Nephron (organoid): ENCODE measurements at regions not wholly inside any gene's neighbourhood (a gene's known extent, or its start where the extent isn't known, plus 50 kb on each side); places are given as distances from the start of the nearest gene placed in this dataset.
"Not testable (repeated sequence)": the region's sequence is repeated elsewhere in the genome, so short reads cannot be mapped to it uniquely, and the experiment has no call there.

Experiments
- H3K27ac Mint-ChIP-seq, 3 experiments: 2 replicates each; pipeline ENCODE4 v1.8.0; 2020; ENCODE audit warnings: mixed read lengths in 3 of 3, mild to moderate bottlenecking in 2 of 3, moderate library complexity in 1 of 3
- H3K27me3 Mint-ChIP-seq: 2 replicates; pipeline ENCODE4 v1.8.0; 2021; ENCODE audit warnings: low read depth, mild to moderate bottlenecking, moderate library complexity, mixed read lengths
- H3K36me3 Mint-ChIP-seq: 2 replicates; pipeline ENCODE4 v1.8.0; 2020; ENCODE audit warnings: low read depth, mixed read lengths
- H3K4me1 Mint-ChIP-seq: 2 replicates; pipeline ENCODE4 v1.8.0; 2020; ENCODE audit warnings: mixed read lengths
- H3K4me3 Mint-ChIP-seq, 3 experiments: 2 replicates each; pipeline ENCODE4 v1.8.0; 2020; ENCODE audit warnings: mild to moderate bottlenecking in 3 of 3, mixed read lengths in 3 of 3, moderate library complexity in 2 of 3
- H3K9me3 Mint-ChIP-seq: 2 replicates; pipeline ENCODE4 v1.8.0; 2020; ENCODE audit warnings: mixed read lengths
- CTCF ChIP-seq, 3 experiments: fragments of 200-600 bp; sonication (generic); IDR thresholded peaks; one replicate each; pipeline ENCODE4 v1.5.0; 2021; ENCODE audit warnings: antibody characterized with exemption in 3 of 3; ENCODE audit not compliant: unreplicated experiment in 3 of 3

- no peaks in the 10 kb centered on the region for H3K27me3 Mint-ChIP-seq
- peaks cover 40% of the 10 kb centered on the region for H3K4me1 Mint-ChIP-seq
- peak overlapping the region; percentile 13 to 25 (median 22) for H3K4me3 Mint-ChIP-seq
- peaks cover 6% of the 10 kb centered on the region for H3K36me3 Mint-ChIP-seq
- H3K27ac Mint-ChIP-seq, result peak overlapping the region; percentile 89 to 97 (median 92)
- peaks cover 13% of the 10 kb centered on the region for H3K9me3 Mint-ChIP-seq
- TF ChIP-seq CTCF (IDR thresholded peaks at IDR 0.05; ENCODE audit: unreplicated experiment in 3 of 3), result no peak
Measured at GRCh38 chr13:32837973-32838927, 178.0 kb upstream of the KL start.

DNA sequence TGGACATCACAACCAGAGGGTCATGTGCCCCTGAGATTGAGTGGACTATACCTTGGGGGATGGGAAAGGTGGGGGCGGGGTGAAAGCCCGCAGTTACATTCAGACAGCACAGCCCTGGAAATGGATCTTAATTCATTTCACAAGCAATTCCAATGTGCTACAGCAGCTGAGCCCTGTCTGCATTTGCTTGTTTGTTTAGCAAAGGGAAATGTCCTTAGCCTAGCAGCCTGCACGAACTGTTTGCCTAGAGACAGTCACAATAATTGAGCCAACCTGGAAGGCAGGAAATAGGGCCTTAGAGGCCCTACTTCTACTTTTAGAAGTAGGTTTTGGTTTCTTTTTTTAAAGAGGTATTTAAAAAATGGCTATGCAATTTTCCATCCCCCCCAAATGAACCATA, 177.3 kb upstream of the KL start:
- peak overlapping the region; percentile 89 to 97 (median 92) for H3K27ac Mint-ChIP-seq
- H3K36me3 Mint-ChIP-seq, result peaks cover 6% of the 10 kb centered on the region
- no peaks in the 10 kb centered on the region for H3K27me3 Mint-ChIP-seq

GRCh38 chr13:32840113-32840512, 176.1 kb upstream of the KL start:
- H3K4me3 Mint-ChIP-seq, result no peak overlapping the region
- H3K27me3 Mint-ChIP-seq, result no peaks in the 10 kb centered on the region
- peaks cover 10% of the 10 kb centered on the region for H3K9me3 Mint-ChIP-seq
- peaks cover 8% of the 10 kb centered on the region for H3K36me3 Mint-ChIP-seq
- no peak for TF ChIP-seq CTCF (IDR thresholded peaks at IDR 0.05; ENCODE audit: unreplicated experiment in 3 of 3)
- H3K4me1 Mint-ChIP-seq, result peaks cover 40% of the 10 kb centered on the region
- H3K27ac Mint-ChIP-seq, result peak overlapping the region; percentile 89 to 97 (median 92)

More for the DNA sequence above, 177.3 kb upstream of the KL start:
- H3K9me3 Mint-ChIP-seq, result peaks cover 9% of the 10 kb centered on the region
- no peak for TF ChIP-seq CTCF (IDR thresholded peaks at IDR 0.05; ENCODE audit: unreplicated experiment in 3 of 3)
- peak overlapping the region in 1 of 3 experiments; percentile 25 for H3K4me3 Mint-ChIP-seq
- H3K4me1 Mint-ChIP-seq, result peaks cover 40% of the 10 kb centered on the region

DNA sequence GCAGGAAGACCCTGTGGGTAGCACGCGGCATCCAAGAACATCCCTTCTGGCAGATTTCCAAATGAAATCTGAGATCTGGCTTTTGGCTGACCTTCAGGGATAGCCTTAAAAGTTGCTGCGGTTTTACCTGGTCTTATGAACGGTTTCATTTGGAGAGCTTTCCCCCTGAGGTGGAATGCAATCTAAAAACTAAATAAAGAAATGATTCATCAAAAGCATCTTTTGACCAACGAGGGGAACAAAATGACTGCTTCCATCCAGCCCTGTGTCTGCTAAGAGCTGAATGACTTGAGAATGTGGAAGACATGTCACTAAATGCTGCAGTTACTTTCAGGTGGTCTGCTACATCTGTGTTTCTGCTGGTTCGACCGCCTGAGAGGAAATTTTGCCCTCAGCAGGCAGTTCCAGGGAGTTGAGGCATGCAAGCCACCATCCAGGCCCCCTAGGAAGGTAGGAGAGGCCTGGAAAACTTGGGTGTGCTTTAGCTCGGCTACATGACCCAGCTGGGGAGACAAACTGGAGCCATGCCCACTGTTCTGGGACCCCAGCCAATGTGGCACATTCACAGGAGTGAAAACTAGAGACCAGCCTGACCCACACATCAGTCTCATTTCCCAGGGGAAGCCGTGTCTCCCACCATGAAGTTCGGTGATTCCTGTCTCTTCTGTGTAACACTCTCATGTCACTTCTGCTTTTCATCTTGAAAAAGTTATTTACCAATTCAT, 175.1 kb upstream of the KL start:
- TF ChIP-seq CTCF (IDR thresholded peaks at IDR 0.05; ENCODE audit: unreplicated experiment in 3 of 3), result no peak
- Mint-ChIP-seq H3K9me3 (peaks cover 4% of the 10 kb centered on the region), H3K27me3 (no peaks in the 10 kb centered on the region), H3K4me3 (no peak overlapping the region), H3K36me3 (peaks cover 3% of the 10 kb centered on the region), H3K27ac (peak overlapping the region; percentile 60 to 83 (median 70)), H3K4me1 (peaks cover 41% of the 10 kb centered on the region)

- Mint-ChIP-seq H3K4me3 (peak overlapping the region in 2 of 3 experiments; percentile 10 to 30), H3K27ac (peak overlapping the region; percentile 83 to 93 (median 83)), H3K9me3 (peaks cover 4% of the 10 kb centered on the region), H3K36me3 (peaks cover 3% of the 10 kb centered on the region), H3K27me3 (no peaks in the 10 kb centered on the region), H3K4me1 (peaks cover 50% of the 10 kb centered on the region)
- no peak for TF ChIP-seq CTCF (IDR thresholded peaks at IDR 0.05; ENCODE audit: unreplicated experiment in 3 of 3)
Measured at GRCh38 chr13:32845952-32846950, 170.0 kb upstream of the KL start.

GRCh38 chr13:32847976-32848375, 168.2 kb upstream of the KL start:
- Mint-ChIP-seq H3K27ac (peak overlapping the region; percentile 78 to 92 (median 85)), H3K4me1 (peaks cover 53% of the 10 kb centered on the region)
- not testable (repeated sequence) for H3K36me3 Mint-ChIP-seq, H3K27me3 Mint-ChIP-seq, H3K4me3 Mint-ChIP-seq, H3K9me3 Mint-ChIP-seq
